ENCODE measurements at regions not wholly inside any gene's neighbourhood (a gene's known extent, or its start where the extent isn't known, plus 50 kb on each side); places are given as distances from the start of the nearest gene placed in this dataset.

GRCh38 chr5:60355181-60355580 lies 344.8 kb downstream of the DEPDC1B start:
- TF ChIP-seq CTCF (IDR thresholded peaks at IDR 0.05) (no peak), POLR2A (IDR thresholded peaks at IDR 0.05) (no peak), EP300 (IDR thresholded peaks at IDR 0.05) (no peak), POLR2AphosphoS5 (IDR thresholded peaks at IDR 0.05) (no peak)

Data from suprapubic skin (tissue), 4 donors.